Gastroesophageal sphincter (tissue), 3 donors: ENCODE measurements at regions not wholly inside any gene's neighbourhood (a gene's known extent, or its start where the extent isn't known, plus 50 kb on each side); places are given as distances from the start of the nearest gene placed in this dataset.

Experiments
- POLR2A ChIP-seq, 2 donors: fragments of 450-650 bp; IDR thresholded peaks; one replicate each; pipeline ENCODE4 v1.6.1; 2017; ENCODE audit warnings: antibody characterized with exemption in 2 of 2, mild to moderate bottlenecking in 2 of 2, moderate library complexity in 1 of 2
- TF ChIP-seq, protein P1 (sequence below), 4 experiments: fragments of 200-600 bp in 2 of 4; fragments of 450-650 bp in 2 of 4; sonication (generic) in 1 of 4; IDR thresholded peaks; one replicate each; pipeline ENCODE4 v1.5.1; 2017 to 2019; ENCODE audit warnings: antibody characterized with exemption in 4 of 4, mild to moderate bottlenecking in 2 of 4, moderate library complexity in 2 of 4

DNA sequence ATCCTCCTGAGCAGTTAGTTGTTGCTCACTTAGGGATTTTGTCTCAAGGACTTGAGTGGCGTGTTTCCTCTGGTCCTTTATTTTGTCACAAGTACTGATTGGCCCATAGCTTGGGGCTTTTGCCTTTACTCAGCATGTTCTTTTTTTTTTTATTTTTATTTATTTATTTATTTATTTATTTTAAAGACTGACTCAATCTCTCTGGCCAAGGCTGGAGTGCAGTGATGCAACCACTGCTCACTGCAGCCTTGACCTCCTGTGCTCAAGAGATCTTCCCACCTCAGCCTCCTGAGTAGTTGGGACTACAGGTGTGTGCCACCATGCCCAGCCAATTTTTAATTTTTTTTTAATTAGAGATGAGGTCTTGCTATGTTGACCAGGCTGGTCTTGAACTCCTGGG lies 223.9 kb upstream of the TPM1 start:
- no peak for TF ChIP-seq POLR2A (IDR thresholded peaks at IDR 0.05)
- TF ChIP-seq, protein P1, sequence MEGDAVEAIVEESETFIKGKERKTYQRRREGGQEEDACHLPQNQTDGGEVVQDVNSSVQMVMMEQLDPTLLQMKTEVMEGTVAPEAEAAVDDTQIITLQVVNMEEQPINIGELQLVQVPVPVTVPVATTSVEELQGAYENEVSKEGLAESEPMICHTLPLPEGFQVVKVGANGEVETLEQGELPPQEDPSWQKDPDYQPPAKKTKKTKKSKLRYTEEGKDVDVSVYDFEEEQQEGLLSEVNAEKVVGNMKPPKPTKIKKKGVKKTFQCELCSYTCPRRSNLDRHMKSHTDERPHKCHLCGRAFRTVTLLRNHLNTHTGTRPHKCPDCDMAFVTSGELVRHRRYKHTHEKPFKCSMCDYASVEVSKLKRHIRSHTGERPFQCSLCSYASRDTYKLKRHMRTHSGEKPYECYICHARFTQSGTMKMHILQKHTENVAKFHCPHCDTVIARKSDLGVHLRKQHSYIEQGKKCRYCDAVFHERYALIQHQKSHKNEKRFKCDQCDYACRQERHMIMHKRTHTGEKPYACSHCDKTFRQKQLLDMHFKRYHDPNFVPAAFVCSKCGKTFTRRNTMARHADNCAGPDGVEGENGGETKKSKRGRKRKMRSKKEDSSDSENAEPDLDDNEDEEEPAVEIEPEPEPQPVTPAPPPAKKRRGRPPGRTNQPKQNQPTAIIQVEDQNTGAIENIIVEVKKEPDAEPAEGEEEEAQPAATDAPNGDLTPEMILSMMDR (IDR thresholded peaks at IDR 0.05) = no peak
